H1 (cell line): ENCODE measurements at regions not wholly inside any gene's neighbourhood (a gene's known extent, or its start where the extent isn't known, plus 50 kb on each side); places are given as distances from the start of the nearest gene placed in this dataset.

Experiments
- CTCF ChIA-PET: fragments of 300-600 bp; sonication (Branson Sonifier 250); formaldehyde crosslinking; loops from one replicate; lab custom pipeline; 2021; ENCODE audit not compliant: partially characterized antibody; lab: Charles Lee
- POLR2A ChIA-PET: fragments of 300-600 bp; sonication (Branson Sonifier 250); formaldehyde crosslinking; loops from one replicate; lab custom pipeline; 2021; ENCODE audit warnings: inconsistent platforms; ENCODE audit not compliant: partially characterized antibody; lab: Charles Lee
- DNase-seq, 2 experiments: peaks; one replicate each; pipeline versions ENCODE4 v3.0.0 to v3.0.0-alpha.2; 2010 to 2022; ENCODE audit warnings: low spot score in 2 of 2, low read depth in 1 of 2, mixed read lengths in 1 of 2
- FAIRE-seq: peaks from 2 replicates; lab custom pipeline; 2011; peaks lifted over from hg19 to GRCh38; lab: Jason Lieb, UNC
- H2AFZ ChIP-seq: 2 replicates; pipeline ENCODE4 v1.8.1; 2012; ENCODE audit warnings: low read length, inconsistent platforms
- H2AK5ac ChIP-seq: 2 replicates; pipeline ENCODE4 v1.6.1; 2013; ENCODE audit warnings: low read depth, low read length
- H2BK120ac ChIP-seq: replicated peaks from 2 replicates; pipeline ENCODE3; 2013; ENCODE audit warnings: low read depth, low read length, inconsistent platforms
- H2BK12ac ChIP-seq: 2 replicates; pipeline ENCODE4 v1.6.1; 2013; ENCODE audit warnings: low read depth, low read length
- H2BK15ac ChIP-seq: 2 replicates; pipeline ENCODE4 v1.6.1; 2013; ENCODE audit warnings: low read length
- H2BK20ac ChIP-seq: 2 replicates; pipeline ENCODE4 v1.6.1; 2013; ENCODE audit warnings: low read length
- H2BK5ac ChIP-seq: 2 replicates; pipeline ENCODE4 v1.6.1; 2013; ENCODE audit warnings: low read depth, low read length
- H3K14ac ChIP-seq: 2 replicates; pipeline ENCODE4 v1.6.1; 2013; ENCODE audit warnings: inconsistent platforms; ENCODE audit not compliant: insufficient read length
- H3K18ac ChIP-seq: 2 replicates; pipeline ENCODE4 v1.6.1; 2013; ENCODE audit warnings: low read length; ENCODE audit errors: extremely low read depth
- H3K23ac ChIP-seq: 2 replicates; pipeline ENCODE4 v1.6.1; 2013; ENCODE audit warnings: inconsistent platforms; ENCODE audit not compliant: insufficient read length
- H3K23me2 ChIP-seq: 2 replicates; pipeline ENCODE4 v1.6.1; 2013; ENCODE audit warnings: low read depth, low read length
- H3K27ac ChIP-seq: 2 replicates; pipeline ENCODE4 v1.6.1; 2011; ENCODE audit warnings: low read depth, low read length, inconsistent platforms
- H3K27me3 ChIP-seq, 4 experiments: replicated peaks in 1 of 4; 1 replicate in 1 of 4; 2 replicates in 3 of 4; pipeline versions ENCODE4 v1.6.1 to v1.8.1; 2011 to 2013; ENCODE audit warnings: low read length in 3 of 4, mild to moderate bottlenecking in 3 of 4, inconsistent platforms in 2 of 4, mixed read lengths in 2 of 4, moderate library complexity in 1 of 4; ENCODE audit not compliant: control insufficient read depth in 3 of 4, insufficient read depth in 3 of 4; ENCODE audit errors: extremely low read depth in 1 of 4
- H3K36me3 ChIP-seq, 4 experiments: 2 replicates each; pipeline versions ENCODE4 v1.6.1 to v1.8.1; 2011 to 2013; ENCODE audit warnings: mild to moderate bottlenecking in 4 of 4, low read length in 3 of 4, moderate library complexity in 2 of 4, control low read depth in 1 of 4, inconsistent platforms in 1 of 4; ENCODE audit not compliant: insufficient read depth in 4 of 4, control insufficient read depth in 2 of 4
- H3K4ac ChIP-seq: replicated peaks from 2 replicates; pipeline ENCODE3; 2013; ENCODE audit warnings: low read length, low read depth, mixed read lengths, inconsistent platforms; ENCODE audit not compliant: insufficient read length
- H3K4me1 ChIP-seq, 4 experiments: replicated peaks in 1 of 4; 1 replicate in 1 of 4; 2 replicates in 3 of 4; pipeline versions ENCODE4 v1.6.1 to v1.8.1; 2011 to 2013; ENCODE audit warnings: low read length in 3 of 4, inconsistent platforms in 2 of 4, mixed read lengths in 1 of 4; ENCODE audit not compliant: insufficient read depth in 4 of 4, control insufficient read depth in 3 of 4
- H3K4me2 ChIP-seq, 2 experiments: 2 replicates each; pipeline versions ENCODE4 v1.6.1 to v1.8.1; 2011 to 2013; ENCODE audit warnings: low read depth in 2 of 2, low read length in 2 of 2, control low read depth in 1 of 2, inconsistent platforms in 1 of 2, mild to moderate bottlenecking in 1 of 2; ENCODE audit not compliant: insufficient read depth in 1 of 2
- H3K4me3 ChIP-seq, 4 experiments: fragments of 200-600, 300-600 bp in 1 of 4; sonication (generic), shearing (Covaris generic), sonication (Bioruptor Twin) in 1 of 4; 2 replicates each; pipeline versions ENCODE4 v1.5.1 to v1.8.1; 2011 to 2016; ENCODE audit warnings: low read length in 4 of 4, low read depth in 3 of 4, control low read depth in 2 of 4, inconsistent platforms in 2 of 4, mild to moderate bottlenecking in 2 of 4, mixed read lengths in 1 of 4, moderate library complexity in 1 of 4; ENCODE audit not compliant: insufficient read depth in 2 of 4; ENCODE audit errors: extremely low read depth in 1 of 4
- H3K56ac ChIP-seq: replicated peaks from 2 replicates; pipeline ENCODE3; 2013; ENCODE audit warnings: low read depth, mild to moderate bottlenecking, mixed read lengths, low read length, inconsistent platforms; ENCODE audit not compliant: insufficient read length
- H3K79me1 ChIP-seq: 2 replicates; pipeline ENCODE4 v1.6.1; 2013; ENCODE audit warnings: low read depth, low read length, control low read depth
- H3K79me2 ChIP-seq, 2 experiments: 2 replicates each; pipeline versions ENCODE4 v1.6.1 to v1.8.1; 2012 to 2013; ENCODE audit warnings: low read length in 2 of 2, mild to moderate bottlenecking in 2 of 2, inconsistent platforms in 1 of 2; ENCODE audit not compliant: insufficient read depth in 2 of 2, control insufficient read depth in 1 of 2
- H3K9ac ChIP-seq, 4 experiments: replicated peaks in 1 of 4; 1 replicate in 1 of 4; 2 replicates in 3 of 4; pipeline versions ENCODE4 v1.6.1 to v1.8.1; 2011 to 2013; ENCODE audit warnings: low read depth in 3 of 4, low read length in 3 of 4, control low read depth in 2 of 4, mild to moderate bottlenecking in 2 of 4, moderate library complexity in 2 of 4, inconsistent platforms in 1 of 4; ENCODE audit errors: extremely low read depth in 1 of 4
- H3K9me3 ChIP-seq, 2 experiments: 2 replicates each; pipeline versions ENCODE4 v1.6.1 to v1.8.1; 2012 to 2013; ENCODE audit warnings: mild to moderate bottlenecking in 2 of 2, moderate library complexity in 2 of 2, control low read depth in 1 of 2, inconsistent platforms in 1 of 2, low read depth in 1 of 2, low read length in 1 of 2, mixed read lengths in 1 of 2; ENCODE audit not compliant: insufficient read depth in 2 of 2
- H4K20me1 ChIP-seq, 2 experiments: replicated peaks in 1 of 2; 2 replicates each; pipeline versions ENCODE3 to v1.8.1; 2011 to 2013; ENCODE audit warnings: inconsistent platforms in 2 of 2, low read length in 2 of 2, mild to moderate bottlenecking in 1 of 2; ENCODE audit not compliant: insufficient read depth in 2 of 2, control insufficient read depth in 1 of 2
- H4K5ac ChIP-seq: 2 replicates; pipeline ENCODE4 v1.6.1; 2013; ENCODE audit warnings: low read length, low read depth, mixed read lengths, inconsistent platforms; ENCODE audit not compliant: insufficient read length
- H4K8ac ChIP-seq: 2 replicates; pipeline ENCODE4 v1.8.0; 2013; ENCODE audit warnings: mild to moderate bottlenecking, moderate library complexity, low read length, inconsistent platforms; ENCODE audit not compliant: insufficient read depth; ENCODE audit errors: extremely low read depth
- H4K91ac ChIP-seq: replicated peaks from 2 replicates; pipeline ENCODE3; 2013; ENCODE audit warnings: low read length, mixed read lengths, inconsistent platforms; ENCODE audit not compliant: insufficient read length
- KDM5A ChIP-seq: fragments of 200-600 bp; IDR thresholded peaks from 2 replicates; pipeline ENCODE4 v1.7.1; 2012; ENCODE audit warnings: mild to moderate bottlenecking, low read length, inconsistent platforms, mixed read lengths
- RBBP5 ChIP-seq: IDR thresholded peaks from 2 replicates; pipeline ENCODE4 v1.7.1; 2012; ENCODE audit warnings: low read depth, mild to moderate bottlenecking, inconsistent platforms, low read length, moderate library complexity, borderline replicate concordance
- SIN3A ChIP-seq, 2 experiments: IDR thresholded peaks in 1 of 2; conservative IDR thresholded peaks in 1 of 2; 2 replicates each; pipeline ENCODE4 v1.6.1; 2011 to 2012; ENCODE audit warnings: low read length in 2 of 2, improper control_type of control experiment in 1 of 2, low read depth in 1 of 2, mild to moderate bottlenecking in 1 of 2
- WGBS, 2 experiments: shearing (Covaris generic) in 1 of 2; methylation state at CpG; one replicate each; pipeline versions ENCODE4 v1.1.6 to v1.1.7; 2013 to 2015; ENCODE audit warnings: low lambda C conversion rate in 2 of 2, mixed read lengths in 2 of 2, inconsistent platforms in 1 of 2, low coverage in 1 of 2, missing lambda C conversion rate in 1 of 2; ENCODE audit not compliant: insufficient replicate concordance in 2 of 2, insufficient coverage in 1 of 2, insufficient read length in 1 of 2; ENCODE audit errors: extremely low coverage in 1 of 2, missing lambda C conversion rate in 1 of 2; 5-methylcytosine and 5-hydroxymethylcytosine counted together

DNA sequence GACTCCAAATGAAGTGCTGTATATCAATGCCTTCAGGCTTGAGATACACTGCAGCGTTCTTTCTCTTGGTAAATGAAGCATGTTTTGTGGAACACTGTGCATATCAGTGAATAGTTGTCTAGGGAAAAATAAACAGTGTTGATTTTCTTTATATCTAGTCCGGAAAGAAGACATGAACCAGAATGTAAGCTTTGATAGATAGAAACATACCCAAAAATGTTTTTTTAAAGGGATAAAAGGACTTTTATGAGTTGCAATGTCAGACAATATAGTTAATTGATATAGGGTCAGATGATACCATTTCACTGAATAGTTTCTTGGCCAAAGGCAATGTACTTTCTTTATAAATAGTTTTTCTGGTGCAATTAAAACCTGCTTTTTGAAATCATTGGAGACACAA, 1037.8 kb downstream of the OTOL1 start:
- Histone ChIP-seq H3K36me3 (no peaks in the 10 kb centered on the region), H3K9me3 (no peaks in the 10 kb centered on the region), H2BK5ac (no peak overlapping the region), H3K18ac (no peak overlapping the region), H2BK12ac (no peak overlapping the region), H3K9ac (no peak overlapping the region), H3K27ac (no peak overlapping the region), H3K14ac (no peak overlapping the region), H2BK15ac (no peak overlapping the region), H3K4me1 (no peaks in the 10 kb centered on the region), H3K79me2 (no peaks in the 10 kb centered on the region), H3K23ac (no peak overlapping the region), H3K4me3 (no peak overlapping the region), H2AK5ac (no peak overlapping the region), H2BK120ac (no peak overlapping the region), H3K56ac (no peak overlapping the region), H3K79me1 (no peaks in the 10 kb centered on the region), H2AFZ (peak overlapping the region; percentile 40; the same call in 1 of the 2 replicates), H3K4me2 (no peak overlapping the region), H3K23me2 (no peaks in the 10 kb centered on the region), H3K4ac (no peak overlapping the region), H4K8ac (no peak overlapping the region), H4K5ac (no peak overlapping the region), H4K20me1 (no peaks in the 10 kb centered on the region), H2BK20ac (no peak overlapping the region), H4K91ac (no peak overlapping the region), H3K27me3 (no peaks in the 10 kb centered on the region)
- 89% methylated on average over 2 of the region's 2 CpGs; no CpG with 5 or more reads in 1 of the 2 experiments for WGBS, 2 experiments
- no peak for FAIRE-seq
- ChIA-PET CTCF (no interaction called here), POLR2A (no interaction called here)
- no peak for TF ChIP-seq KDM5A
- TF ChIP-seq RBBP5 = no peak
- TF ChIP-seq SIN3A (conservative IDR thresholded peaks at IDR 0.05 in 1 of 2, IDR thresholded peaks at IDR 0.05 in 1 of 2; ENCODE audit: low read depth in 1 of 2, low read length in 2 of 2) = no peak
- DNase-seq = no peak
